Fibroblast of mammary gland (primary cell): ENCODE measurements at regions not wholly inside any gene's neighbourhood (a gene's known extent, or its start where the extent isn't known, plus 50 kb on each side); places are given as distances from the start of the nearest gene placed in this dataset.

Source experiments
- DNase-seq: peaks from one replicate; pipeline ENCODE4 v3.0.0-alpha.2; 2010; ENCODE audit warnings: low read depth
- H3K4me3 ChIP-seq: 2 replicates; pipeline ENCODE4 v1.5.1; 2011; ENCODE audit warnings: low read depth, mild to moderate bottlenecking, low read length, moderate library complexity; ENCODE audit not compliant: control insufficient read depth
- TF ChIP-seq, protein P1 (sequence below): conservative IDR thresholded peaks from 2 replicates; pipeline ENCODE4 v1.5.1; 2011; ENCODE audit warnings: low read depth, low read length, inconsistent platforms; ENCODE audit not compliant: control insufficient read depth, insufficient read depth

DNA sequence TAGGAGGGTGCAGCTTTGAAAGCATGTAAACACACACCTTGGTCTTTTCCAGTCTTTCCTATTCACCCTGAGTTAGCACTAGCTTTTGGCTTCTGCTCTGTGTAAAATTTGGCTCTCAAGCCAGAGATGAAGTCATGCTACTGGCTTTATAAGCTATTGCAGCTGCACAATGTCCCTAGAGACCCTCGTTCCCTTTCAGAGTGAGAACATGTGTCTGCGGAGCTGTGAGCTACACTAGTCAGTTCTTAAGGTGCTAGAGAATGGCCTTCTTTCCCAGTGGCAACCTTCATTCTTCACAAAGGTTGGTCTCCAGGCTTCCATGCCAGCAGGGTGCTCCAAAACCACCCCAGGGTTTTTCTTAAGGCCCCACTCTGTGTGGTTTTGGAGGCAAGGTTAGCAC lies 199.1 kb downstream of the SPATA18 start:
- TF ChIP-seq, protein P1, sequence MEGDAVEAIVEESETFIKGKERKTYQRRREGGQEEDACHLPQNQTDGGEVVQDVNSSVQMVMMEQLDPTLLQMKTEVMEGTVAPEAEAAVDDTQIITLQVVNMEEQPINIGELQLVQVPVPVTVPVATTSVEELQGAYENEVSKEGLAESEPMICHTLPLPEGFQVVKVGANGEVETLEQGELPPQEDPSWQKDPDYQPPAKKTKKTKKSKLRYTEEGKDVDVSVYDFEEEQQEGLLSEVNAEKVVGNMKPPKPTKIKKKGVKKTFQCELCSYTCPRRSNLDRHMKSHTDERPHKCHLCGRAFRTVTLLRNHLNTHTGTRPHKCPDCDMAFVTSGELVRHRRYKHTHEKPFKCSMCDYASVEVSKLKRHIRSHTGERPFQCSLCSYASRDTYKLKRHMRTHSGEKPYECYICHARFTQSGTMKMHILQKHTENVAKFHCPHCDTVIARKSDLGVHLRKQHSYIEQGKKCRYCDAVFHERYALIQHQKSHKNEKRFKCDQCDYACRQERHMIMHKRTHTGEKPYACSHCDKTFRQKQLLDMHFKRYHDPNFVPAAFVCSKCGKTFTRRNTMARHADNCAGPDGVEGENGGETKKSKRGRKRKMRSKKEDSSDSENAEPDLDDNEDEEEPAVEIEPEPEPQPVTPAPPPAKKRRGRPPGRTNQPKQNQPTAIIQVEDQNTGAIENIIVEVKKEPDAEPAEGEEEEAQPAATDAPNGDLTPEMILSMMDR: no peak
- no peak overlapping the region for H3K4me3 ChIP-seq
- DNase-seq: peak; percentile 90

DNA sequence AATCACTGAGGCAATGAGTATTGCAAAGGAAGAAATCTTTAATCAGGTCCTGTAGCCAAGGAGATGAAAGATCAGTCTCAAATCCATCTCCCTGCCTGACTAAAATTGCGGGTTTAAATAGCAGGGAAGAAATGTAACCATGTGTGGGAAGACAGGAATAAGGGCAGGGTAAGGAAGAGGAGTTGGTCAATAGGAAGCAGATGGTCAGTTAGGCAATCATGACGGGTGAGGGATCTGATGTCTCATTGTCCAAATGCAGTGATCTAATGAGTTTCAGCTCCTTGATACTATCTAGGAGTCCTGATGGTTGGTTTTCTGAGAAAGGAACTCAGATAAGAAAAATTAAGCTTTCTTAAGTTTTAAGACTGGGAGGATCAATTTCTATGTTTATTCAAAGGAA lies 200.8 kb downstream of the SPATA18 start:
- TF ChIP-seq, protein P1: no peak
- DNase-seq: peak; percentile 84

DNA sequence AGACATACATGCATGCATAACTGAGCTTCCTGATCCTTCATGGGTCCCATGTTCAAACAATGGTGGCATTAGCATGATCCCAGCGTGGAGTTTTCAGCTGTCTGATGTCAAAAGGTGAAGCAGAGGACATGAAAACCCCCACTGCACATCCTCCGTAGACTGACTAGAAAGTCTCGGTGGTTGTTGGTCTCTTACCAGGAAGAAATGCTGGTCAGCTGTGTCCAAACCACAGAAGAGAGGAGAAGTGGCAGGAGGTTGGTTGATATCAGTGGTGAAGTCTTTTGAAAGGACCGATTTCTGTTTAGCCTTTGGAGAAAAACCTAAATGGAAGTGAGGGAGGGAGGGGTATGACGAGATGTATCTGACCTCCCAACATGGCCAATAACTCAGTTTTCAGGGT lies 201.9 kb downstream of the SPATA18 start:
- TF ChIP-seq, protein P1: no peak
- no peak overlapping the region for H3K4me3 ChIP-seq
- no peak for DNase-seq

More for the DNA sequence above, 200.8 kb downstream of the SPATA18 start:
- H3K4me3 ChIP-seq: no peak overlapping the region

DNA sequence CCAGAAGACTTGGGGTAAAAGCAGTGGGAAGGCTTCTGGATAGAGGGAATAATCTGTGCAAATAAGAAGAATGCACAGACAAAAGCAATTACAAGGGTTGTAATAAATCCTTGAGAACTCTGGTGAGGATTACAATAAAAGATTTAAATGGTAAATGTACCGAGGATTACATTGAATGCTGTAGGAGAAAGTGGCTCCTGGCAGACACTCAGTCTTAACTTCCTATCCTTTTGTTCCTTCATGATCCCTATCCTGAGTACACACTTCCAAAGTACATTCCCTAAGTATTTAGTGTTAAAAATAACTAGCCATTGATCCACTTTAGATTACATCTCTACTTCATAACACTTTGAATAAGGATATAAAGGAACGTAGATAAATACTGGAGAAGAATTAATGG lies 205.4 kb downstream of the SPATA18 start:
- DNase-seq: no peak
- H3K4me3 ChIP-seq: no peak overlapping the region
- TF ChIP-seq, protein P1: no peak

DNA sequence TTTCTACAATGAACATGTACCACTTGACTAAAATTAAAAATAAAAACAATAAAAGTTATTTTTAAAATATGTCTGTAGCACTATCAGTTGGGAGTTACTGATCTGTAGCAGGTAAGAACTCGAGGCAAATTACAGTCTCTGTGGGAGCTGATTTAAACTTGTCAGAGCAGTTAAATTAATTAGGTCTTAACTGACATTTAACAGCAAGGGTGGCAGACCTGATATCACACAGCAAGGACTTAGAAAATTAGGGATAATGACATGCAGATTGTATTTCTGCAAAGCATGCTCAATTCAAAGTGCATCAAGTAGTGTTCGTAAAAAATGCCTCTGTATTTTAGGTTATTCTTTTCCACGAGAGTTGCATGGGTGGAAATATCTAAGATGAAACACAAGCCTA lies 208.9 kb downstream of the SPATA18 start:
- no peak overlapping the region for H3K4me3 ChIP-seq
- TF ChIP-seq, protein P1: no peak
- no peak for DNase-seq

DNA sequence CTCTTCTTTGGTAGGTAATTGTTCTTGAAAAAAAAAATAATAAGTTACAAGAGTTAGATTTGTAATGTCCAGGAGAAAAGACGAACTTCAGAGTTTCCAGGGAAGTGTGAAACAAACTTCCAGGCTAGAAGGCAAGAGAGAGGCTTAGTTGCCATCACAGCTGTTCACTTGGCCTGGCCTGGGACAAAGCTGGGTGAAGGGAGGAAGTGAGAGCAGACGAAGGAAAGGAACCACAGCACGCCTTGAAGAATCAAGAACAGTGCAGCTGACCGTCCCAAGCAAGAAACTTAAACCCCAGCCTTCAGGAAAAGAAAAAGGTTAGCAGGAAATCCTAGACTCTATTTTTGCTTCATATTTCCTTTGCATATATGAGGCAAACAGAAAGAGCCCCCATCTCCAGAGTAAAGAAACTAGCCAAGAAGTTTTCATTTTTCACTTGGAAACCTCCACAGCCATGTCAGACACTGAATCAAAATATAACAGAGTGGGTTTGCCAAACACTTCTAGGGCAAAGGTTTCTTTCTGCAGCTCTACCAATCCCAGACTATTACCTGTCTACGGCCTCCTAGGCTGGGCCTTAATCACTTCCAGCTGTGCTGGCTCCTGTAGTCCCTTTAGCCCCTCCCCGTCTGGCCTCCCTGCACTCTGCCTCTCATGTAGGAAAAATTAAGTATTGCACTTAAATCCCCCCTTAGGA lies 209.6 kb downstream of the SPATA18 start:
- no peak overlapping the region for H3K4me3 ChIP-seq
- TF ChIP-seq, protein P1: no peak
- DNase-seq: no peak
